HCT116 (cell line): ENCODE measurements at regions not wholly inside any gene's neighbourhood (a gene's known extent, or its start where the extent isn't known, plus 50 kb on each side); places are given as distances from the start of the nearest gene placed in this dataset.

ENCODE experiments used
- ATAC-seq: fragments of 200-7000 bp; cut with Tn5 transposase; 2 replicates; pipeline ENCODE4 v1.9.1; 2020; ENCODE audit warnings: mild to moderate bottlenecking, moderate library complexity
- BruUV-seq: library from RNA; stranded (reverse); fragments of 400-500 nt; replicated peaks from 2 replicates; lab custom pipeline; 2021; lab: Mats Ljungman, UMichigan
- CTCF ChIA-PET: fragments of 300-600 bp; sonication (Branson Sonifier 250); formaldehyde crosslinking; loops from one replicate; lab custom pipeline; 2021; ENCODE audit warnings: antibody characterized with exemption; lab: Charles Lee
- POLR2A ChIA-PET: fragments of 300-600, 350-600 bp; sonication (Branson Sonifier 250); formaldehyde crosslinking; loops from one replicate; lab custom pipeline; 2021; ENCODE audit warnings: antibody characterized with exemption; lab: Charles Lee
- RAD21 ChIA-PET, 2 experiments: fragments of 300-600 bp; sonication (Branson Sonifier 250); formaldehyde crosslinking; loops; one replicate each; lab custom pipeline; 2023; ENCODE audit warnings: low total read pairs in 2 of 2; ENCODE audit not compliant: uncharacterized antibody in 2 of 2, unreplicated experiment in 2 of 2, low non-redundant PET in 1 of 2; lab: Charles Lee
- DNase-seq: peaks from one replicate; pipeline ENCODE4 v3.0.0-alpha.2; 2010; ENCODE audit warnings: low read depth, low spot score
- H2AFZ ChIP-seq: fragments of 200-600 bp; shearing (Covaris generic), sonication (generic); 2 replicates; pipeline ENCODE4 v1.6.1; 2017; ENCODE audit warnings: low read depth, mixed run types, mixed read lengths, antibody characterized with exemption, low read length; ENCODE audit not compliant: poor library complexity, severe bottlenecking
- H3K27ac ChIP-seq: 2 replicates; pipeline ENCODE4 v1.5.1; 2012; ENCODE audit warnings: low read depth, low read length
- H3K27me3 ChIP-seq: fragments of 200-600 bp; sonication (generic); 2 replicates; pipeline ENCODE4 v1.6.1; 2016; ENCODE audit warnings: mixed run types, low read length, mixed read lengths; ENCODE audit not compliant: insufficient read depth
- H3K36me3 ChIP-seq, 2 experiments: fragments of 200-500 bp in 1 of 2; fragments of 200-600 bp in 1 of 2; sonication (Bioruptor generic) in 1 of 2; sonication (generic) in 1 of 2; 2 replicates each; pipeline versions ENCODE4 v1.5.1 to v1.6.1; 2014 to 2016; ENCODE audit warnings: low read length in 2 of 2, inconsistent platforms in 1 of 2, mixed read lengths in 1 of 2, mixed run types in 1 of 2; ENCODE audit not compliant: insufficient read depth in 2 of 2, control insufficient read depth in 1 of 2
- H3K4me1 ChIP-seq, 2 experiments: fragments of 200-600 bp in 1 of 2; sonication (generic) in 1 of 2; 2 replicates each; pipeline versions ENCODE4 v1.5.1 to v1.6.1; 2012 to 2017; ENCODE audit warnings: low read length in 2 of 2, inconsistent platforms in 1 of 2, mild to moderate bottlenecking in 1 of 2, mixed read lengths in 1 of 2, mixed run types in 1 of 2, moderate library complexity in 1 of 2; ENCODE audit not compliant: insufficient read depth in 2 of 2, control insufficient read depth in 1 of 2
- H3K4me2 ChIP-seq: fragments of 200-600 bp; sonication (generic); 2 replicates; pipeline ENCODE4 v1.6.1; 2017; ENCODE audit warnings: mixed run types, low read length, mixed read lengths
- H3K4me3 ChIP-seq, 2 experiments: fragments of 200-600 bp in 1 of 2; sonication (generic) in 1 of 2; replicated peaks in 1 of 2; 2 replicates each; pipeline ENCODE4 v1.5.1; 2011 to 2016; ENCODE audit warnings: low read length in 2 of 2, control low read depth in 1 of 2, low read depth in 1 of 2, mild to moderate bottlenecking in 1 of 2, mixed read lengths in 1 of 2, mixed run types in 1 of 2
- H3K79me2 ChIP-seq: fragments of 200-600 bp; sonication (generic); 2 replicates; pipeline ENCODE4 v1.6.1; 2017; ENCODE audit warnings: mild to moderate bottlenecking, mixed run types, low read length, moderate library complexity, mixed read lengths; ENCODE audit not compliant: insufficient read depth
- H3K9ac ChIP-seq: fragments of 200-600 bp; sonication (generic); 2 replicates; pipeline ENCODE4 v1.6.1; 2016; ENCODE audit warnings: low read length, mixed read lengths
- H3K9me2 ChIP-seq: fragments of 200-600 bp; sonication (generic), shearing (Covaris generic); 2 replicates; pipeline ENCODE4 v1.6.1; 2017; ENCODE audit warnings: mixed run types, mild to moderate bottlenecking, moderate library complexity; ENCODE audit not compliant: insufficient read depth
- H3K9me3 ChIP-seq, 2 experiments: fragments of 200-500 bp in 1 of 2; fragments of 200-600 bp in 1 of 2; sonication (Bioruptor generic) in 1 of 2; sonication (generic) in 1 of 2; 2 replicates each; pipeline ENCODE4 v1.6.1; 2014 to 2017; ENCODE audit warnings: low read length in 2 of 2, mixed read lengths in 2 of 2, inconsistent platforms in 1 of 2, low read depth in 1 of 2, mild to moderate bottlenecking in 1 of 2, mixed run types in 1 of 2, moderate library complexity in 1 of 2; ENCODE audit not compliant: control insufficient read depth in 1 of 2, insufficient read depth in 1 of 2
- H4K20me1 ChIP-seq: fragments of 200-600 bp; sonication (generic), shearing (Covaris generic); 2 replicates; pipeline ENCODE4 v1.6.1; 2017; ENCODE audit warnings: mixed run types, mild to moderate bottlenecking, moderate library complexity; ENCODE audit not compliant: insufficient read depth
- ATF3 ChIP-seq: IDR thresholded peaks from 2 replicates; pipeline ENCODE4 v1.6.1; 2012
- CBX3 ChIP-seq: IDR thresholded peaks from 2 replicates; pipeline ENCODE4 v1.6.1; 2012; ENCODE audit warnings: low read depth
- CEBPB ChIP-seq: IDR thresholded peaks from 2 replicates; pipeline ENCODE4 v1.6.1; 2012; ENCODE audit warnings: low read depth
- CTCF ChIP-seq, 3 experiments: fragments of 200-600 bp in 1 of 3; sonication (generic) in 1 of 3; IDR thresholded peaks in 2 of 3; conservative IDR thresholded peaks in 1 of 3; 2 replicates each; pipeline ENCODE4 v1.5.1; 2012 to 2017; ENCODE audit warnings: low read depth in 2 of 3, low read length in 2 of 3, antibody characterized with exemption in 1 of 3, borderline replicate concordance in 1 of 3, control low read depth in 1 of 3, mild to moderate bottlenecking in 1 of 3, mixed read lengths in 1 of 3, mixed run types in 1 of 3, moderate library complexity in 1 of 3; ENCODE audit not compliant: insufficient read depth in 1 of 3
- EGR1 ChIP-seq: IDR thresholded peaks from 2 replicates; pipeline ENCODE4 v1.6.1; 2012; ENCODE audit warnings: low read depth
- EZH2 ChIP-seq: fragments of 200-600 bp; sonication (generic); IDR thresholded peaks from 2 replicates; pipeline ENCODE4 v1.6.1; 2017; ENCODE audit warnings: antibody characterized with exemption, mixed run types
- EZH2phosphoT487 ChIP-seq: fragments of 200-600 bp; IDR thresholded peaks from 2 replicates; pipeline ENCODE4 v1.6.1; 2018; ENCODE audit warnings: antibody characterized with exemption, borderline replicate concordance
- JUND ChIP-seq: IDR thresholded peaks from 2 replicates; pipeline ENCODE4 v1.6.1; 2012
- MAX ChIP-seq: IDR thresholded peaks from 2 replicates; pipeline ENCODE4 v1.6.1; 2012
- POLR2A ChIP-seq: IDR thresholded peaks from 2 replicates; pipeline ENCODE4 v1.7.0; 2011; ENCODE audit warnings: borderline replicate concordance; ENCODE audit not compliant: insufficient read depth, insufficient read length; ENCODE audit errors: extremely low read depth
- POLR2AphosphoS5 ChIP-seq: IDR thresholded peaks from 2 replicates; pipeline ENCODE4 v1.6.1; 2011; ENCODE audit warnings: mild to moderate bottlenecking, low read depth, low read length, moderate library complexity
- RAD21 ChIP-seq: IDR thresholded peaks from 2 replicates; pipeline ENCODE4 v1.6.1; 2012; ENCODE audit warnings: low read depth, mild to moderate bottlenecking
- REST ChIP-seq: IDR thresholded peaks from 2 replicates; pipeline ENCODE4 v1.6.1; 2012; ENCODE audit warnings: low read depth
- SP1 ChIP-seq: IDR thresholded peaks from 2 replicates; pipeline ENCODE4 v1.6.1; 2012; ENCODE audit warnings: low read depth
- SRF ChIP-seq: IDR thresholded peaks from 2 replicates; pipeline ENCODE4 v1.6.1; 2012; ENCODE audit warnings: low read depth
- TCF7L2 ChIP-seq: IDR thresholded peaks from 2 replicates; pipeline ENCODE4 v1.7.0; 2011; ENCODE audit warnings: borderline replicate concordance, inconsistent platforms; ENCODE audit not compliant: insufficient read depth, insufficient read length; ENCODE audit errors: extremely low read depth
- YY1 ChIP-seq: IDR thresholded peaks from 2 replicates; pipeline ENCODE4 v1.6.1; 2011; ENCODE audit warnings: low read length, low read depth, moderate library complexity, mild to moderate bottlenecking; ENCODE audit not compliant: insufficient replicate concordance; ENCODE audit errors: extremely low read depth
- ZBTB33 ChIP-seq: IDR thresholded peaks from 2 replicates; pipeline ENCODE4 v1.6.1; 2011; ENCODE audit warnings: mild to moderate bottlenecking, low read length, moderate library complexity; ENCODE audit not compliant: insufficient replicate concordance; ENCODE audit errors: extremely low read depth
- ZFX ChIP-seq: fragments of 450-650 bp; IDR thresholded peaks from 2 replicates; pipeline ENCODE4 v1.6.1; 2017
- ZNF274 ChIP-seq: fragments of 200-500 bp; sonication (Bioruptor generic); IDR thresholded peaks from 2 replicates; pipeline ENCODE4 v1.6.1; 2014; ENCODE audit warnings: mild to moderate bottlenecking, low read depth, low read length, inconsistent platforms
- intact Hi-C: fragments of 100-400 bp; cut with micrococcal nuclease; formaldehyde crosslinking; loops from 2 replicates; pipeline ENCODE4 v1.10.0; 2022

- no peaks in the 10 kb centered on the region for H4K20me1 ChIP-seq
- TF ChIP-seq EZH2 (no peak), ZBTB33 (no peak), EZH2phosphoT487 (no peak), POLR2A (no peak), CBX3 (no peak), CEBPB (no peak), ZFX (no peak), REST (no peak), EGR1 (no peak), CTCF (IDR thresholded peaks at IDR 0.05 in 2 of 3, conservative IDR thresholded peaks at IDR 0.05 in 1 of 3; ENCODE audit: borderline replicate concordance in 1 of 3, insufficient read depth in 1 of 3, low read depth in 2 of 3, low read length in 2 of 3) (no peak), ZNF274 (no peak), JUND (no peak), POLR2AphosphoS5 (no peak), TCF7L2 (no peak), RAD21 (no peak), SRF (no peak), SP1 (no peak), MAX (no peak), YY1 (no peak), ATF3 (no peak)
- TF ChIP-seq, all 23 proteins: peak for 0
- Histone ChIP-seq H3K79me2 (no peaks in the 10 kb centered on the region), H3K9me2 (no peaks in the 10 kb centered on the region), H3K4me1 (no peaks in the 10 kb centered on the region), H3K4me2 (no peak overlapping the region), H2AFZ (no peak overlapping the region), H3K9ac (no peak overlapping the region), H3K27me3 (no peaks in the 10 kb centered on the region), H3K9me3 (peaks cover 3% of the 10 kb centered on the region in 2 experiments; a peak in 2 of 4 replicates), H3K36me3 (no peaks in the 10 kb centered on the region), H3K4me3 (no peak overlapping the region), H3K27ac (no peak overlapping the region)
- RAD21 ChIA-PET, result no interaction called here
- POLR2A ChIA-PET, result no interaction called here
- intact Hi-C loops, result no loop called here
- ATAC-seq, result no peak
- DNase-seq, result no peak
- CTCF ChIA-PET, result no interaction called here
- no TSS peak for BruUV-seq
These were observed 156.4 kb downstream of the UQCRFS1 start for GRCh38 chr19:29056535-29056934.
